ENCODE measurements at regions not wholly inside any gene's neighbourhood (a gene's known extent, or its start where the extent isn't known, plus 50 kb on each side); places are given as distances from the start of the nearest gene placed in this dataset.
"Not testable (repeated sequence)": the region's sequence is repeated elsewhere in the genome, so short reads cannot be mapped to it uniquely, and the experiment has no call there.

DNA sequence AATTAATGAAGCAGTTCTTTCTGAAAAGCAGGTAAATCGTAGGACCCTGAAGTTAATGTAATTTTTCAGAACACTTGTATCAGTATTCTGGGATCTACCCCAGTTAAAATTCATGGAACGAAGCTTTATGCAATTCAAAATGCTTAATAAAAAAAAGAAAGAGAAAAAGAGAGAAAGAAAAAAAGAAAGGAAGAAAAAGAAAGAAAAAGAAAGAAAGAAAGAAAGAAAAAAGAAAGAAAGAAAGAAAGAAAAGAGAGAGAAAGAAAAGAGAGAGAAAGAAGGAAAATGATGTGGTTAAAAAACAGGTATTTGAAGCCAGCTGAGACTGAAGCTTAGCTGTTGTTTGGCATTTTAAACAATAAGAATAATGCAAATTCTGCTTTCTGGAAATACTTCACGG is 427.4 kb upstream of the AKR1E2 start:
- in situ Hi-C loops (cut with MboI; ENCODE audit: low pct_ligation_motif_present in 1 of 4, low pct_unique_long_range_greater_than_20kb in 1 of 4, low sequenced_read_pairs in 3 of 4) (no loop called here), intact Hi-C loops (cut with DNase I; ENCODE audit: low total_unique reads) (no loop called here)
- Histone ChIP-seq H3K4me1 (no peaks in the 10 kb centered on the region), H3K27me3 (no peaks in the 10 kb centered on the region), H3K36me3 (no peaks in the 10 kb centered on the region), H3K9me3 (no peaks in the 10 kb centered on the region), H3K27ac (no peak overlapping the region), H3K4me3 (no peak overlapping the region)
- 82 to 91% methylated on average over 3 of the region's 3 CpGs for WGBS, 2 donors (ENCODE audit: low coverage in 1 of 2)
- DNase-seq, result no peak
- no peak for TF ChIP-seq CTCF (IDR thresholded peaks at IDR 0.05)
- TF ChIP-seq EP300 (IDR thresholded peaks at IDR 0.05; ENCODE audit: low read depth), result no peak
- TF ChIP-seq POLR2A (IDR thresholded peaks at IDR 0.05), result no peak
- no peak for TF ChIP-seq POLR2AphosphoS5 (IDR thresholded peaks at IDR 0.05)

DNA sequence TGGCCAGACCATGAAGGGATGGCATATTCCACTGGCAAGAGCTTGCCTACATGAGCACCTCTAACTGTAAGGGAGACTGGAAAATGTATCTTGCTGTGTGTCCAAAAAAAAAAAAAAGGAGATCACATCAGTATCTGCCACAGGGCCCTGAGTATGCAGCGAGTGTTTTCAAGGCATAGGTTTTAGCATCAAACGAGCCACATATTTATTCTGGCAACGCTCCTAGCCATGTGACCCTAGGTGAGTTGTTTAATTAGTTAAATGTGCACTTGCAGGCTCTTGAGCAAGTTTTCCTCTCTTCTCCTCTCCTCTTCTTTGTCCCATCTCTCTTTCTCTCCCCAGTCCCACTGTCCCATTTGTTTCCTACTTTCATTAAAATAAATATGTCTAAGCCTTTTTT is 428.7 kb upstream of the AKR1E2 start:
- Histone ChIP-seq H3K4me1 (no peaks in the 10 kb centered on the region), H3K9me3 (no peaks in the 10 kb centered on the region), H3K4me3 (no peak overlapping the region), H3K27me3 (no peaks in the 10 kb centered on the region), H3K27ac (no peak overlapping the region), H3K36me3 (no peaks in the 10 kb centered on the region)
- 53 to 59% methylated on average over 2 to 3 of the region's 3 CpGs for WGBS, 2 donors (ENCODE audit: low coverage in 1 of 2)
- TF ChIP-seq CTCF (IDR thresholded peaks at IDR 0.05) (no peak), POLR2A (IDR thresholded peaks at IDR 0.05) (no peak), EP300 (IDR thresholded peaks at IDR 0.05; ENCODE audit: low read depth) (no peak), POLR2AphosphoS5 (IDR thresholded peaks at IDR 0.05) (no peak)
- in situ Hi-C loops (cut with MboI; ENCODE audit: low pct_ligation_motif_present in 1 of 4, low pct_unique_long_range_greater_than_20kb in 1 of 4, low sequenced_read_pairs in 3 of 4), result no loop called here
- intact Hi-C loops (cut with DNase I; ENCODE audit: low total_unique reads), result no loop called here
- no peak for DNase-seq

GRCh38 chr10:4396401-4397283 is 429.4 kb upstream of the AKR1E2 start:
- no peaks in the 10 kb centered on the region for H3K9me3 ChIP-seq
- H3K27ac ChIP-seq, result no peak overlapping the region
- intact Hi-C loops (cut with DNase I; ENCODE audit: low total_unique reads) (no loop called here), in situ Hi-C loops (cut with MboI; ENCODE audit: low pct_ligation_motif_present in 1 of 4, low pct_unique_long_range_greater_than_20kb in 1 of 4, low sequenced_read_pairs in 3 of 4) (no loop called here)
- H3K36me3 ChIP-seq, result no peaks in the 10 kb centered on the region
- H3K4me1 ChIP-seq, result no peaks in the 10 kb centered on the region
- WGBS, 2 donors (ENCODE audit: low coverage in 1 of 2), result 82 to 89% methylated on average over 8 to 9 of the region's 9 CpGs
- no peak for DNase-seq
- no peak for TF ChIP-seq POLR2A (IDR thresholded peaks at IDR 0.05)
- no peak for TF ChIP-seq CTCF (IDR thresholded peaks at IDR 0.05)
- TF ChIP-seq POLR2AphosphoS5 (IDR thresholded peaks at IDR 0.05), result no peak
- no peak for TF ChIP-seq EP300 (IDR thresholded peaks at IDR 0.05; ENCODE audit: low read depth)
- H3K4me3 ChIP-seq, result no peak overlapping the region
- H3K27me3 ChIP-seq, result no peaks in the 10 kb centered on the region

DNA sequence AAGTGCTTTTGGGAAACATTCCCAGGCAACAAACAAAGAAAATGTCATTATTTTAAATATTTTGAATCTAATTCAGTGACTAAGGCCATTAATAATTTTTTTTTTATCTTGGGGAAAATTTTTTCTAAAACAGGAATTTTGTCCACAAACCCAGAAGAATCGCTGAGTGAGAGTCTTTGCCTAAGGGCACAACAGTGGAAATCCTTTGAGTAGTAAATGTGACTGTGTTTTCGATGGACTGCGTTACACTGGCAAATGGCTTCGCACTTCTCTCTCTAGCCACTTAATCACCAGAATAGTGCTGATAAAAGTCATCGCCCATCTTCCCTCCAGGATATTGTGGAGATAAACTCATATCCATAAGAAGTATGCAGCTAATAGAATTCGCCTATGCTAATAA is 430.3 kb upstream of the AKR1E2 start:
- in situ Hi-C loops (cut with MboI; ENCODE audit: low pct_ligation_motif_present in 1 of 4, low pct_unique_long_range_greater_than_20kb in 1 of 4, low sequenced_read_pairs in 3 of 4), result no loop called here
- 90 to 99% methylated on average over 5 to 6 of the region's 6 CpGs for WGBS, 2 donors (ENCODE audit: low coverage in 1 of 2)
- DNase-seq, result no peak
- TF ChIP-seq POLR2A (IDR thresholded peaks at IDR 0.05) (no peak), POLR2AphosphoS5 (IDR thresholded peaks at IDR 0.05) (no peak), CTCF (IDR thresholded peaks at IDR 0.05) (no peak), EP300 (IDR thresholded peaks at IDR 0.05; ENCODE audit: low read depth) (no peak)
- Histone ChIP-seq H3K36me3 (no peaks in the 10 kb centered on the region), H3K9me3 (no peaks in the 10 kb centered on the region), H3K27ac (no peak overlapping the region), H3K27me3 (no peaks in the 10 kb centered on the region), H3K4me1 (no peaks in the 10 kb centered on the region), H3K4me3 (no peak overlapping the region)
- intact Hi-C loops (cut with DNase I; ENCODE audit: low total_unique reads), result no loop called here

DNA sequence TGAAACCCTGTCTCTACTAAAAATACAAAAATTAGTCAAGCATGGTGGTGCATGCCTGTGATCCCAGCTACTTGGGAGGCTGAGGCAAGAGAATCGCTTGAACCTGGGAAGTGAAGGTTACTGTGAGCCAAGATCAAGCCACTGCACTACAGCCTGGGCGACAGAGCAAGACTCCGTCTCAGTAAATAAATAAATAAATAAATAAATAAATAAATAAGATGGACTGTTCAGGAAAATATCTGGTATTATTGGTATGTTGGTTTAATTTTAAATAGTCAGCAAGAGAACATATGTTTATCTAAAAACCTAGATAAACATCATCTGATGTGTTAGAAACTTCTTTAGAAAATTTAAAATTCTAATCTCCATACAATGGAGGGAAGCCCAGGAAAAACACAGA is 431.6 kb upstream of the AKR1E2 start:
- H3K4me1 ChIP-seq; H3K27ac ChIP-seq; H3K27me3 ChIP-seq; H3K36me3 ChIP-seq; intact Hi-C loops (cut with DNase I; ENCODE audit: low total_unique reads); H3K9me3 ChIP-seq; in situ Hi-C loops (cut with MboI; ENCODE audit: low pct_ligation_motif_present in 1 of 4, low pct_unique_long_range_greater_than_20kb in 1 of 4, low sequenced_read_pairs in 3 of 4); DNase-seq; H3K4me3 ChIP-seq: not testable (repeated sequence)
- 92 to 93% methylated on average over 2 to 3 of the region's 3 CpGs for WGBS, 2 donors (ENCODE audit: low coverage in 1 of 2)
